GM12875 (cell line): ENCODE measurements at regions not wholly inside any gene's neighbourhood (a gene's known extent, or its start where the extent isn't known, plus 50 kb on each side); places are given as distances from the start of the nearest gene placed in this dataset.

Experiments used
- H3K4me3 ChIP-seq: one replicate; pipeline ENCODE4 v1.5.1; 2011; ENCODE audit warnings: low read depth, low read length, control low read depth
- TF ChIP-seq, protein P1 (sequence below): IDR thresholded peaks from 2 replicates; pipeline ENCODE4 v1.5.1; 2011; ENCODE audit warnings: low read depth, mild to moderate bottlenecking, control low read depth, inconsistent platforms, low read length, moderate library complexity, borderline replicate concordance; ENCODE audit not compliant: insufficient read depth

- TF ChIP-seq, protein P1, sequence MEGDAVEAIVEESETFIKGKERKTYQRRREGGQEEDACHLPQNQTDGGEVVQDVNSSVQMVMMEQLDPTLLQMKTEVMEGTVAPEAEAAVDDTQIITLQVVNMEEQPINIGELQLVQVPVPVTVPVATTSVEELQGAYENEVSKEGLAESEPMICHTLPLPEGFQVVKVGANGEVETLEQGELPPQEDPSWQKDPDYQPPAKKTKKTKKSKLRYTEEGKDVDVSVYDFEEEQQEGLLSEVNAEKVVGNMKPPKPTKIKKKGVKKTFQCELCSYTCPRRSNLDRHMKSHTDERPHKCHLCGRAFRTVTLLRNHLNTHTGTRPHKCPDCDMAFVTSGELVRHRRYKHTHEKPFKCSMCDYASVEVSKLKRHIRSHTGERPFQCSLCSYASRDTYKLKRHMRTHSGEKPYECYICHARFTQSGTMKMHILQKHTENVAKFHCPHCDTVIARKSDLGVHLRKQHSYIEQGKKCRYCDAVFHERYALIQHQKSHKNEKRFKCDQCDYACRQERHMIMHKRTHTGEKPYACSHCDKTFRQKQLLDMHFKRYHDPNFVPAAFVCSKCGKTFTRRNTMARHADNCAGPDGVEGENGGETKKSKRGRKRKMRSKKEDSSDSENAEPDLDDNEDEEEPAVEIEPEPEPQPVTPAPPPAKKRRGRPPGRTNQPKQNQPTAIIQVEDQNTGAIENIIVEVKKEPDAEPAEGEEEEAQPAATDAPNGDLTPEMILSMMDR: no peak
- no peak overlapping the region for H3K4me3 ChIP-seq
Observed at GRCh38 chr4:179313823-179314222, 1871.6 kb upstream of the AGA start.

GRCh38 chr4:179325181-179325580 is 1882.9 kb upstream of the AGA start:
- H3K4me3 ChIP-seq: no peak overlapping the region
- TF ChIP-seq, protein P1: no peak

GRCh38 chr4:179328627-179329026 is 1886.4 kb upstream of the AGA start:
- no peak overlapping the region for H3K4me3 ChIP-seq
- TF ChIP-seq, protein P1: no peak

- TF ChIP-seq, protein P1: no peak
Observed at GRCh38 chr4:179331362-179331761, 1889.1 kb upstream of the AGA start.

DNA sequence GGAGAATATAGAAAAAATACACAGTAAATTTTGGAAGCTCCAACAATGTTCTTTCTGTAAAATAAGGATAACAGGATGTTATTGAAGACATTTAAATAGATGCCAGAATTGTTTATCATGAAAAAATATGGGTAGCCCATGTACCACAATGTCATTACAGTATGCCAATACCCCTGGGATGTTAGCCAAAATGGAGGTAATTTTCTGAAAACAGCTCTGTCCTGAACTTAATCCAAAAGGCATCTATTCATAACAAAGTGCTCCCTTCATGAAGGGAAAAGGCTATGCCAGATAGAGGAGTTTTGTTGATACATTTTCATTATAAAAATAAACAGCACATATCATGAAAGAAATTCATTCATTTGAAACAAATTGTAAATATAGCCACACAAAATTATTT is 1902.6 kb upstream of the AGA start:
- H3K4me3 ChIP-seq: no peak overlapping the region
- TF ChIP-seq, protein P1: no peak

More at GRCh38 chr4:179331362-179331761, 1889.1 kb upstream of the AGA start:
- H3K4me3 ChIP-seq: no peak overlapping the region

DNA sequence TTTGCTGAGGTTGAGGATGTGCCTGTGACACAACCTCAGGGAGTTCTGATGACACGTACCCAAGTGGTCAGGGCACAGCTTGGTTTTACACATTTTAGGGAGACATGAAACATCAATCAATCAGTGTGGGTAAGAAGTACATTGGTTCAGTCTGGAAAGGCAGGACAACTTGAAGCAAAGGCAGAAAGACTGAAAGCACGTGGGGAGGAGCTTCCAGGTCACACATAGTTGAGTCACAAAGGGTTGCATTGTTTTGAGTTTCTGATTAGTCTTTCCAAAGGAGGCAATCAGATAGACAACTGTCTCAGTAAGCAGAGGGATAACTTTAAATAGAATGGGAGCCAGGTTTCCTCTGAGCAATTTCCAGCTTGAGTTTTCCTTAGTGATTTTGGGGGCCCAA is 1910.0 kb upstream of the AGA start:
- TF ChIP-seq, protein P1: no peak
- no peak overlapping the region for H3K4me3 ChIP-seq

DNA sequence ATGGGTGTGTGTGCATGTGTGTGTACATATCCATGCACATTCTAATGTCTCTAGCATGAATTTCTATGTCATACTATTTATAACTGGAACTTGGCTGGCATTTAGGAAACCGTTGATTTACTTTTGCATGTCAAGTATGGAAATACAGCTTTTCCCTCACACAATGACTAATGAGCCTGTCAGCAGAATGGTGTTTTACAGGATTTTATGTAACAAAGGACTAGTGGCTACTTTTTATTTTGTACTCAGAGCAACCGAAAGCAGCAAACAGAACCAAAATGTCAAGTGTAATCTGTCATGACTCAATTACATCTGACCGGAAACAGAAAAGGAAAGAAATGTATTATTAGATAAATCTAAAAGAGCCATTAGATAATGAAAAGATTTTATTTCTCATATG is 1911.5 kb upstream of the AGA start:
- no peak overlapping the region for H3K4me3 ChIP-seq
- TF ChIP-seq, protein P1: no peak
